Gastrocnemius medialis (tissue), 4 donors: ENCODE measurements at regions not wholly inside any gene's neighbourhood (a gene's known extent, or its start where the extent isn't known, plus 50 kb on each side); places are given as distances from the start of the nearest gene placed in this dataset.

Experiments
- ATAC-seq, 2 donors: fragments of 150-250 bp; one replicate each; pipeline ENCODE4 v1.9.1; 2016
- DNase-seq, 2 donors: peaks; one replicate each; pipeline ENCODE4 v3.0.0-alpha.2; 2019
- H3K27ac ChIP-seq, 4 donors: fragments of 200-600 bp; sonication (generic); 1 replicate in 1 of 4; 2 replicates in 3 of 4; pipeline ENCODE4 v1.5.1; 2016 to 2018; ENCODE audit warnings: mild to moderate bottlenecking in 2 of 4, moderate library complexity in 1 of 4
- H3K27me3 ChIP-seq, 3 donors: fragments of 200-600 bp; sonication (generic) in 2 of 3; 1 replicate in 1 of 3; 2 replicates in 2 of 3; pipeline versions ENCODE4 v1.5.1 to v1.6.0; 2016 to 2019; ENCODE audit warnings: mild to moderate bottlenecking in 1 of 3, moderate library complexity in 1 of 3
- H3K36me3 ChIP-seq, 2 donors: fragments of 200-600 bp; sonication (generic) in 1 of 2; one replicate each; pipeline ENCODE4 v1.5.1; 2017 to 2018
- H3K4me1 ChIP-seq, 2 donors: fragments of 200-600 bp; sonication (generic) in 1 of 2; one replicate each; pipeline ENCODE4 v1.5.1; 2016 to 2017; ENCODE audit warnings: mild to moderate bottlenecking in 2 of 2
- H3K4me3 ChIP-seq, 4 donors: fragments of 200-600 bp; sonication (generic) in 3 of 4; 1 replicate in 1 of 4; 2 replicates in 3 of 4; pipeline ENCODE4 v1.5.1; 2016 to 2019; ENCODE audit warnings: mild to moderate bottlenecking in 2 of 4
- H3K9me3 ChIP-seq, 3 donors: fragments of 200-600 bp; sonication (generic) in 2 of 3; 1 replicate in 1 of 3; 2 replicates in 2 of 3; pipeline ENCODE4 v1.5.1; 2016 to 2019
- POLR2A ChIP-seq, 2 donors: fragments of 450-650 bp; IDR thresholded peaks; one replicate each; pipeline ENCODE4 v1.6.1; 2017; ENCODE audit warnings: antibody characterized with exemption in 2 of 2, mild to moderate bottlenecking in 2 of 2, moderate library complexity in 2 of 2
- in situ Hi-C, 4 donors: fragments of 200-750 bp; cut with MboI; loops; one replicate each; pipeline versions ENCODE4 v1.15.0 to v1.8.0; 2017; ENCODE audit warnings: low sequenced_read_pairs in 4 of 4
- intact Hi-C: fragments of 100-400 bp; cut with DNase I; formaldehyde crosslinking; loops from one replicate; pipeline ENCODE4 v1.15.1; 2023; ENCODE audit warnings: low total_unique reads
- TF ChIP-seq, protein P1 (sequence below), 5 experiments: fragments of 450-650 bp in 3 of 5; fragments of 200-600 bp in 2 of 5; sonication (generic) in 2 of 5; IDR thresholded peaks in 4 of 5; conservative IDR thresholded peaks in 1 of 5; 1 replicate in 4 of 5; 2 replicates in 1 of 5; pipeline ENCODE4 v1.5.1; 2016 to 2019; ENCODE audit warnings: antibody characterized with exemption in 5 of 5, mild to moderate bottlenecking in 3 of 5, moderate library complexity in 3 of 5

GRCh38 chrX:38916801-38917200 is 115.5 kb downstream of the MID1IP1 start:
- Histone ChIP-seq H3K4me3 (no peak overlapping the region), H3K27ac (peak overlapping the region; percentile 65 to 84 (median 78)), H3K4me1 (peaks cover 0 to 11% of the 10 kb centered on the region in 2 donors), H3K27me3 (no peaks in the 10 kb centered on the region), H3K9me3 (no peaks in the 10 kb centered on the region), H3K36me3 (no peaks in the 10 kb centered on the region)
- intact Hi-C loops: loop anchor here (5.0 kb wide), 1 partner anchor 50 kb away; no protein-coding TSS in a partner anchor
- in situ Hi-C loops: no loop called here
- peak; percentile 79 for ATAC-seq
- DNase-seq: peak; percentile 15 to 48
- no peak for TF ChIP-seq POLR2A (IDR thresholded peaks at IDR 0.05)
- TF ChIP-seq, protein P1, sequence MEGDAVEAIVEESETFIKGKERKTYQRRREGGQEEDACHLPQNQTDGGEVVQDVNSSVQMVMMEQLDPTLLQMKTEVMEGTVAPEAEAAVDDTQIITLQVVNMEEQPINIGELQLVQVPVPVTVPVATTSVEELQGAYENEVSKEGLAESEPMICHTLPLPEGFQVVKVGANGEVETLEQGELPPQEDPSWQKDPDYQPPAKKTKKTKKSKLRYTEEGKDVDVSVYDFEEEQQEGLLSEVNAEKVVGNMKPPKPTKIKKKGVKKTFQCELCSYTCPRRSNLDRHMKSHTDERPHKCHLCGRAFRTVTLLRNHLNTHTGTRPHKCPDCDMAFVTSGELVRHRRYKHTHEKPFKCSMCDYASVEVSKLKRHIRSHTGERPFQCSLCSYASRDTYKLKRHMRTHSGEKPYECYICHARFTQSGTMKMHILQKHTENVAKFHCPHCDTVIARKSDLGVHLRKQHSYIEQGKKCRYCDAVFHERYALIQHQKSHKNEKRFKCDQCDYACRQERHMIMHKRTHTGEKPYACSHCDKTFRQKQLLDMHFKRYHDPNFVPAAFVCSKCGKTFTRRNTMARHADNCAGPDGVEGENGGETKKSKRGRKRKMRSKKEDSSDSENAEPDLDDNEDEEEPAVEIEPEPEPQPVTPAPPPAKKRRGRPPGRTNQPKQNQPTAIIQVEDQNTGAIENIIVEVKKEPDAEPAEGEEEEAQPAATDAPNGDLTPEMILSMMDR (IDR thresholded peaks at IDR 0.05 in 4 of 5, conservative IDR thresholded peaks at IDR 0.05 in 1 of 5): no peak

DNA sequence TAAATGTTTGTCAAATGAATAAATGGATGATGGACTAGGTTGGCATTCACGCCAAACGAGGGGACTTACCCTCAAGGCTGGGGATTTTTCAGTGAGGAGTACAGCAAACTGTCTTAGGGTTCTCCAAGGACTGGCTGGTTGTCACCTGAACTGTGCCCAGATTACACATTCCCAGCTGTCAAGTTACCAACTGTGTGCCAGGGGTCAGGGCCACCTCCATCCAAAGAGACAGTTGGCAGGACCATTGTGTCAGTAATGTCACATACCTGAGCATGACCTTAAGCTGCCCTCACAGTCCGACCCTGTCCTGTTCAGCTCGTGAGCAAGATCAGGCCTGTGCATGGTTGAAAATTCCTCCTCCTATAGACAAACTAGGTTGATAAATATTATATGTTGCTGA is 116.7 kb downstream of the MID1IP1 start:
- DNase-seq (peak in 1 of 2 donors; percentile 46), ATAC-seq (peak; percentile 48 to 74)
- Histone ChIP-seq H3K4me3 (no peak overlapping the region), H3K36me3 (no peaks in the 10 kb centered on the region), H3K9me3 (no peaks in the 10 kb centered on the region), H3K4me1 (peaks cover 0 to 11% of the 10 kb centered on the region in 2 donors), H3K27ac (peak overlapping the region; percentile 65 to 84 (median 78)), H3K27me3 (no peaks in the 10 kb centered on the region)
- TF ChIP-seq, protein P1 (IDR thresholded peaks at IDR 0.05 in 4 of 5, conservative IDR thresholded peaks at IDR 0.05 in 1 of 5): no peak
- no peak for TF ChIP-seq POLR2A (IDR thresholded peaks at IDR 0.05)
- intact Hi-C loops: loop anchor here (5.0 kb wide), 1 partner anchor 51 kb away; no protein-coding TSS in a partner anchor
- in situ Hi-C loops: no loop called here

GRCh38 chrX:38919202-38919601 is 117.9 kb downstream of the MID1IP1 start:
- no peak for ATAC-seq
- Histone ChIP-seq H3K27ac (no peak overlapping the region), H3K36me3 (no peaks in the 10 kb centered on the region), H3K4me1 (peaks cover 0 to 11% of the 10 kb centered on the region in 2 donors), H3K27me3 (no peaks in the 10 kb centered on the region), H3K4me3 (no peak overlapping the region), H3K9me3 (no peaks in the 10 kb centered on the region)
- no peak for DNase-seq
- TF ChIP-seq, protein P1 (IDR thresholded peaks at IDR 0.05 in 4 of 5, conservative IDR thresholded peaks at IDR 0.05 in 1 of 5): no peak
- no peak for TF ChIP-seq POLR2A (IDR thresholded peaks at IDR 0.05)
- in situ Hi-C loops (no loop called here), intact Hi-C loops (loop anchor here (5.0 kb wide), 1 partner anchor 52 kb away; no protein-coding TSS in a partner anchor)

- peaks cover 0 to 11% of the 10 kb centered on the region in 2 donors for H3K4me1 ChIP-seq
- intact Hi-C loops (loop anchor here (5.0 kb wide), 1 partner anchor 53 kb away; no protein-coding TSS in a partner anchor), in situ Hi-C loops (no loop called here)
- ATAC-seq: no peak
- TF ChIP-seq, protein P1 (IDR thresholded peaks at IDR 0.05 in 4 of 5, conservative IDR thresholded peaks at IDR 0.05 in 1 of 5): no peak
- no peak for TF ChIP-seq POLR2A (IDR thresholded peaks at IDR 0.05)
- no peak overlapping the region for H3K27ac ChIP-seq
- no peak overlapping the region for H3K4me3 ChIP-seq
- no peaks in the 10 kb centered on the region for H3K27me3 ChIP-seq
- DNase-seq: no peak
- no peaks in the 10 kb centered on the region for H3K36me3 ChIP-seq
- H3K9me3 ChIP-seq: no peaks in the 10 kb centered on the region
These were observed 118.7 kb downstream of the MID1IP1 start for GRCh38 chrX:38919853-38920528.
